ENCODE measurements at regions not wholly inside any gene's neighbourhood (a gene's known extent, or its start where the extent isn't known, plus 50 kb on each side); places are given as distances from the start of the nearest gene placed in this dataset.

DNA sequence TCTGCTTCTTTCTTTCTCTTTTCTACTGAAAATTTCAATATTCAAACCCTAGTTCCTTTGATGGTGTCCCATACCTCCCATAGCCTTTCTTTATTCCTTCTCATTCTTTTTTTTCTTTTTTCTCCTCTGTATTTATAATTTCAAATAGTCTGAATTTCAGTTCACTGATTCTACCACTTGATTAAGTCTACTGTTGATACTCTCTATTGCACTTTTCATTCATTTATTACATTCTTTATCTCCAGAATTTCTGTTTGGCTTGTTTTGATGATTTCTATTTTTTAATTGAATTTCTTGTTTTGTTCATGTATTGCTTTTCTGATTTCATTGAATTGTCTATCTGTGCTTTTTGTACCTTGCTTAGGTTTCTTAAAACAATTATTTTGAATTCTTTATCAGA, 111.9 kb upstream of the VRK2 start:
- no peak for TF ChIP-seq EZH2 (IDR thresholded peaks at IDR 0.05; ENCODE audit: insufficient read depth, poor library complexity, severe bottlenecking)
- no peak for TF ChIP-seq EZH2phosphoT487 (IDR thresholded peaks at IDR 0.05; ENCODE audit: insufficient read depth, low read depth)

Data from GM23248 (cell line).